Activated CD4-positive, alpha-beta T cell treated with anti-CD3 and anti-CD28 coated beads, Interleukin-2, amount 10 ng/mL, durations not matched to agents 7 days and 5 days (primary cell): ENCODE measurements at regions not wholly inside any gene's neighbourhood (a gene's known extent, or its start where the extent isn't known, plus 50 kb on each side); places are given as distances from the start of the nearest gene placed in this dataset.
A peak's percentile ranks its signal among the peaks of the same experiment; 100 is the strongest.

ENCODE experiments used
- CTCF ChIA-PET: fragments of 350-600 bp; sonication (Branson Sonifier 250); formaldehyde crosslinking; loops from one replicate; lab custom pipeline; 2021; ENCODE audit warnings: antibody characterized with exemption; lab: Charles Lee
- POLR2A ChIA-PET: fragments of 350-600 bp; sonication (Branson Sonifier 250); formaldehyde crosslinking; loops from one replicate; lab custom pipeline; 2021; ENCODE audit warnings: antibody characterized with exemption; lab: Charles Lee
- DNase-seq: peaks from one replicate; pipeline ENCODE4 v3.0.0-alpha.2; 2020
- H3K27ac Mint-ChIP-seq: one replicate; pipeline ENCODE4 v1.8.0; 2021; ENCODE audit warnings: mild to moderate bottlenecking, moderate library complexity, mixed read lengths
- H3K27me3 Mint-ChIP-seq: one replicate; pipeline ENCODE4 v1.8.0; 2021; ENCODE audit warnings: mixed read lengths
- H3K36me3 Mint-ChIP-seq: one replicate; pipeline ENCODE4 v1.8.0; 2021; ENCODE audit warnings: low read depth, mixed read lengths
- H3K4me1 Mint-ChIP-seq: one replicate; pipeline ENCODE4 v1.8.0; 2021; ENCODE audit warnings: mixed read lengths
- H3K4me3 Mint-ChIP-seq: one replicate; pipeline ENCODE4 v1.8.0; 2021; ENCODE audit warnings: mild to moderate bottlenecking, moderate library complexity, mixed read lengths
- H3K9me3 Mint-ChIP-seq: one replicate; pipeline ENCODE4 v1.8.0; 2021; ENCODE audit warnings: mixed read lengths

GRCh38 chr12:83866477-83866876 is 1046.1 kb downstream of the SLC6A15 start:
- ChIA-PET POLR2A (no interaction called here), CTCF (no interaction called here)
- Mint-ChIP-seq H3K9me3 (no peaks in the 10 kb centered on the region), H3K36me3 (no peaks in the 10 kb centered on the region), H3K27ac (no peak overlapping the region), H3K4me1 (no peaks in the 10 kb centered on the region), H3K27me3 (no peaks in the 10 kb centered on the region), H3K4me3 (no peak overlapping the region)
- DNase-seq, result no peak

GRCh38 chr12:83865431-83865830 is 1047.2 kb downstream of the SLC6A15 start:
- no peak overlapping the region for H3K4me3 Mint-ChIP-seq
- DNase-seq, result no peak
- no peaks in the 10 kb centered on the region for H3K9me3 Mint-ChIP-seq
- no peaks in the 10 kb centered on the region for H3K27me3 Mint-ChIP-seq
- CTCF ChIA-PET, result no interaction called here
- H3K4me1 Mint-ChIP-seq, result no peaks in the 10 kb centered on the region
- no peak overlapping the region for H3K27ac Mint-ChIP-seq
- POLR2A ChIA-PET, result no interaction called here
- no peaks in the 10 kb centered on the region for H3K36me3 Mint-ChIP-seq

GRCh38 chr12:83864054-83864453 is 1048.5 kb downstream of the SLC6A15 start:
- no peaks in the 10 kb centered on the region for H3K36me3 Mint-ChIP-seq
- H3K4me3 Mint-ChIP-seq, result no peak overlapping the region
- POLR2A ChIA-PET, result no interaction called here
- no peak for DNase-seq
- no peak overlapping the region for H3K27ac Mint-ChIP-seq
- no peaks in the 10 kb centered on the region for H3K27me3 Mint-ChIP-seq
- CTCF ChIA-PET, result no interaction called here
- H3K4me1 Mint-ChIP-seq, result no peaks in the 10 kb centered on the region
- H3K9me3 Mint-ChIP-seq, result peaks cover 4% of the 10 kb centered on the region

- H3K36me3 Mint-ChIP-seq, result no peaks in the 10 kb centered on the region
- ChIA-PET CTCF (no interaction called here), POLR2A (no interaction called here)
- no peaks in the 10 kb centered on the region for H3K4me1 Mint-ChIP-seq
- no peak overlapping the region for H3K4me3 Mint-ChIP-seq
- no peaks in the 10 kb centered on the region for H3K27me3 Mint-ChIP-seq
- peaks cover 27% of the 10 kb centered on the region for H3K9me3 Mint-ChIP-seq
- DNase-seq, result no peak
- no peak overlapping the region for H3K27ac Mint-ChIP-seq
Measured at GRCh38 chr12:83859021-83859420, 1053.6 kb downstream of the SLC6A15 start.

GRCh38 chr12:83856803-83857202 is 1055.8 kb downstream of the SLC6A15 start:
- Mint-ChIP-seq H3K4me1 (no peaks in the 10 kb centered on the region), H3K27ac (no peak overlapping the region), H3K36me3 (no peaks in the 10 kb centered on the region), H3K27me3 (no peaks in the 10 kb centered on the region), H3K4me3 (no peak overlapping the region), H3K9me3 (peaks cover 27% of the 10 kb centered on the region)
- ChIA-PET CTCF (interaction anchor here (0.5 kb wide), 1 partner anchor 350 kb away, joined by 3 read pairs; no protein-coding TSS in a partner anchor), POLR2A (no interaction called here)
- DNase-seq, result no peak

GRCh38 chr12:83850531-83850930 is 1062.1 kb downstream of the SLC6A15 start:
- peaks cover 5% of the 10 kb centered on the region for H3K9me3 Mint-ChIP-seq
- H3K27me3 Mint-ChIP-seq, result no peaks in the 10 kb centered on the region
- H3K4me1 Mint-ChIP-seq, result no peaks in the 10 kb centered on the region
- no peak overlapping the region for H3K4me3 Mint-ChIP-seq
- H3K27ac Mint-ChIP-seq, result no peak overlapping the region
- ChIA-PET CTCF (no interaction called here), POLR2A (no interaction called here)
- DNase-seq, result no peak
- no peaks in the 10 kb centered on the region for H3K36me3 Mint-ChIP-seq

- H3K36me3 Mint-ChIP-seq, result no peaks in the 10 kb centered on the region
- ChIA-PET POLR2A (no interaction called here), CTCF (no interaction called here)
- H3K4me3 Mint-ChIP-seq, result no peak overlapping the region
- H3K27me3 Mint-ChIP-seq, result no peaks in the 10 kb centered on the region
- H3K9me3 Mint-ChIP-seq, result no peaks in the 10 kb centered on the region
- DNase-seq, result no peak
- H3K4me1 Mint-ChIP-seq, result no peaks in the 10 kb centered on the region
- H3K27ac Mint-ChIP-seq, result no peak overlapping the region
Measured at GRCh38 chr12:83848702-83849101, 1063.9 kb downstream of the SLC6A15 start.

- no peaks in the 10 kb centered on the region for H3K4me1 Mint-ChIP-seq
- no peaks in the 10 kb centered on the region for H3K36me3 Mint-ChIP-seq
- H3K27ac Mint-ChIP-seq, result no peak overlapping the region
- ChIA-PET CTCF (interaction anchor here (0.6 kb wide), 1 partner anchor 1549 kb away, joined by 3 read pairs; no protein-coding TSS in a partner anchor), POLR2A (no interaction called here)
- no peak overlapping the region for H3K4me3 Mint-ChIP-seq
- H3K9me3 Mint-ChIP-seq, result no peaks in the 10 kb centered on the region
- DNase-seq, result no peak
- H3K27me3 Mint-ChIP-seq, result no peaks in the 10 kb centered on the region
Measured at GRCh38 chr12:83843541-83843940, 1069.1 kb downstream of the SLC6A15 start.

- Mint-ChIP-seq H3K9me3 (no peaks in the 10 kb centered on the region), H3K27ac (no peak overlapping the region), H3K36me3 (no peaks in the 10 kb centered on the region), H3K4me3 (no peak overlapping the region), H3K4me1 (no peaks in the 10 kb centered on the region), H3K27me3 (no peaks in the 10 kb centered on the region)
- no peak for DNase-seq
- POLR2A ChIA-PET, result interaction anchor here (0.6 kb wide), 1 partner anchor 612 kb away, joined by 6 read pairs; no protein-coding TSS in a partner anchor
- CTCF ChIA-PET, result no interaction called here
Measured at GRCh38 chr12:83841620-83842019, 1071.0 kb downstream of the SLC6A15 start.

GRCh38 chr12:83827860-83828259 is 1084.7 kb downstream of the SLC6A15 start:
- CTCF ChIA-PET, result no interaction called here

GRCh38 chr12:83827193-83827592 is 1085.4 kb downstream of the SLC6A15 start:
- no peaks in the 10 kb centered on the region for H3K9me3 Mint-ChIP-seq
- no peaks in the 10 kb centered on the region for H3K4me1 Mint-ChIP-seq
- H3K36me3 Mint-ChIP-seq, result no peaks in the 10 kb centered on the region
- no peaks in the 10 kb centered on the region for H3K27me3 Mint-ChIP-seq
- CTCF ChIA-PET, result no interaction called here
- no peak for DNase-seq
- POLR2A ChIA-PET, result no interaction called here
- H3K4me3 Mint-ChIP-seq, result no peak overlapping the region
- no peak overlapping the region for H3K27ac Mint-ChIP-seq

More at GRCh38 chr12:83827860-83828259, 1084.7 kb downstream of the SLC6A15 start:
- H3K4me3 Mint-ChIP-seq, result no peak overlapping the region
- no peaks in the 10 kb centered on the region for H3K27me3 Mint-ChIP-seq
- H3K9me3 Mint-ChIP-seq, result no peaks in the 10 kb centered on the region
- H3K4me1 Mint-ChIP-seq, result no peaks in the 10 kb centered on the region
- no peaks in the 10 kb centered on the region for H3K36me3 Mint-ChIP-seq
- DNase-seq, result no peak
- POLR2A ChIA-PET, result no interaction called here
- H3K27ac Mint-ChIP-seq, result no peak overlapping the region

GRCh38 chr12:83826112-83826511 is 1086.5 kb downstream of the SLC6A15 start:
- Mint-ChIP-seq H3K36me3 (no peaks in the 10 kb centered on the region), H3K27me3 (no peaks in the 10 kb centered on the region), H3K9me3 (no peaks in the 10 kb centered on the region), H3K4me1 (no peaks in the 10 kb centered on the region), H3K4me3 (no peak overlapping the region), H3K27ac (no peak overlapping the region)
- DNase-seq, result peak; percentile 26
- POLR2A ChIA-PET, result no interaction called here
- CTCF ChIA-PET, result no interaction called here

GRCh38 chr12:83823386-83824045 is 1089.1 kb downstream of the SLC6A15 start:
- H3K27me3 Mint-ChIP-seq, result no peaks in the 10 kb centered on the region
- ChIA-PET CTCF (interaction anchor here (1.3 to 1.8 kb wide), 2 partner anchors 1137 to 1138 kb away, joined by 3 to 9 read pairs; partner anchors contain the start of gene TMTC2), POLR2A (no interaction called here)
- no peak overlapping the region for H3K27ac Mint-ChIP-seq
- DNase-seq, result peak; percentile 26
- H3K36me3 Mint-ChIP-seq, result no peaks in the 10 kb centered on the region
- H3K9me3 Mint-ChIP-seq, result no peaks in the 10 kb centered on the region
- H3K4me1 Mint-ChIP-seq, result no peaks in the 10 kb centered on the region
- H3K4me3 Mint-ChIP-seq, result no peak overlapping the region

GRCh38 chr12:83821967-83822366 is 1090.6 kb downstream of the SLC6A15 start:
- DNase-seq, result no peak
- Mint-ChIP-seq H3K9me3 (no peaks in the 10 kb centered on the region), H3K27ac (no peak overlapping the region), H3K4me3 (no peak overlapping the region), H3K36me3 (no peaks in the 10 kb centered on the region), H3K4me1 (no peaks in the 10 kb centered on the region), H3K27me3 (no peaks in the 10 kb centered on the region)
- ChIA-PET CTCF (no interaction called here), POLR2A (interaction anchor here (0.7 kb wide), 1 partner anchor 541 kb away, joined by 3 read pairs; no protein-coding TSS in a partner anchor)
